ENCODE measurements at regions not wholly inside any gene's neighbourhood (a gene's known extent, or its start where the extent isn't known, plus 50 kb on each side); places are given as distances from the start of the nearest gene placed in this dataset.
A peak's percentile ranks its signal among the peaks of the same experiment; 100 is the strongest.
"Not testable (repeated sequence)": the region's sequence is repeated elsewhere in the genome, so short reads cannot be mapped to it uniquely, and the experiment has no call there.

GRCh38 chr6:27772261-27773001 is 139.8 kb downstream of the OR2B2 start:
- DNase-seq (ENCODE audit: low spot score) = peak; percentile 61

GRCh38 chr6:27771235-27771634 is 141.0 kb downstream of the OR2B2 start:
- no peak for DNase-seq (ENCODE audit: low spot score)

DNA sequence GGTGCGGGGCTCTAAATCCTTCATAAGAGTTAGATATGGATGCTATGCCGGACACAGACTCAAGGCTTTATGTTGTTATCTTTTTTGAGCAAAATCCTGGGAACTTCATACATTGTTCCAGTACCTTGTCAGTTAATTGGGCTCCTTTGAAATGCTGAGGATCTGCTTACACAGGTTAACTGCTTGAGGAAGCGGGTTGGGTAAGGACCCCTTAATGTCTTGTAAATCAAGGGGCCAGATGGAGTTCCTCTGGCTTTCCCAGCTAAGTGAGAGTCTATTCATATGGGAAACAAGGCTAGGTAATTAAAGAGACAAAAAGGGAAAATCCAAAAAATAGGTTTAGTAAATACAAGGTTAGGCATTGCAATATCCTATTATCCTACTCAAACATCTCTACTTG is 141.5 kb downstream of the OR2B2 start:
- DNase-seq (ENCODE audit: low spot score) = no peak

- no peak for DNase-seq (ENCODE audit: low spot score)
Observed at GRCh38 chr6:27768556-27768955, 143.6 kb downstream of the OR2B2 start.

DNA sequence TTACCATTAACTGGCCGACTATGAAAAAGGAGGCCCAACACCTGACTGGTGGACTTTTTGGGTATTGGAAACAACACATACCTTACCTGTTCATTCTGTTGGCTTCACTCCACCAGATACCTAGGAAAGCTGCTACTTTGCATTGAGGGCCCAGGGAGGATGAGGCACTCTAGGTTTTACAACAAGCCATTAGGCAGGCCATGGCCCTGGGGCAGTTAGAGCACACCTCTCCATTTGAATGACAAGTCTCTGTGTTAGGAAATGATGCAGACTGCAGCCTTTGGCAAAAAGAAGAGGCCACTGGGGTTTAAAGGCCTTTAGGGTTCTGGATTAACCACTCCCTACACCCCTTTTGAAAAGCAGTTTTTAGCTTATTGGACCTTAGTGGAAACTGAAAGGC is 144.3 kb downstream of the OR2B2 start:
- no peak for DNase-seq (ENCODE audit: low spot score)

DNA sequence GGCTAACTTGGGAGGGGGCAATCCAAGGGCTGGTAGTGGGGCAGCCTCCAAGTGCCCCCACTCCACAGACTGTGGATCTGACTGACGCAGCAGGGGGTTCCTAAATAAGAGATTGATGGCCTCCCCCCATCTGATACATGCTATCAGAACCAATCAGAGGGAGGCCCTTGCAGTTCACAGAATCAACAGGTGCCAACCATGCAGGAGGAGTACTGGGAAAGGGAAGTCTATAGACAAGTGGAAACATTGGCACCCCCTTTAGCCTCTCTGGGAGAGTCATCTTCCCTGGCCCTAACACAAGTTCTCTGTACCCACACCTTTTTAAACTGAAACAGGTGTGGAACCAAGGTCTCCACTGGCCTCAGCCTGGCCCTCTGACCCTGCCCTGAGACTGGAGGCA is 145.8 kb downstream of the OR2B2 start:
- DNase-seq (ENCODE audit: low spot score) = no peak

GRCh38 chr6:27765028-27765590 is 147.1 kb downstream of the OR2B2 start:
- DNase-seq (ENCODE audit: low spot score) = no peak

- DNase-seq (ENCODE audit: low spot score) = no peak
Observed at GRCh38 chr6:27761391-27761790, 150.8 kb downstream of the OR2B2 start.

GRCh38 chr6:27760464-27760863 is 151.7 kb downstream of the OR2B2 start:
- no peak for DNase-seq (ENCODE audit: low spot score)

GRCh38 chr6:27759930-27760329 is 152.3 kb downstream of the OR2B2 start:
- no peak for DNase-seq (ENCODE audit: low spot score)

GRCh38 chr6:27758491-27758890 is 153.7 kb downstream of the OR2B2 start:
- no peak for DNase-seq (ENCODE audit: low spot score)

GRCh38 chr6:27757307-27757706 is 154.9 kb downstream of the OR2B2 start:
- no peak for DNase-seq (ENCODE audit: low spot score)

DNA sequence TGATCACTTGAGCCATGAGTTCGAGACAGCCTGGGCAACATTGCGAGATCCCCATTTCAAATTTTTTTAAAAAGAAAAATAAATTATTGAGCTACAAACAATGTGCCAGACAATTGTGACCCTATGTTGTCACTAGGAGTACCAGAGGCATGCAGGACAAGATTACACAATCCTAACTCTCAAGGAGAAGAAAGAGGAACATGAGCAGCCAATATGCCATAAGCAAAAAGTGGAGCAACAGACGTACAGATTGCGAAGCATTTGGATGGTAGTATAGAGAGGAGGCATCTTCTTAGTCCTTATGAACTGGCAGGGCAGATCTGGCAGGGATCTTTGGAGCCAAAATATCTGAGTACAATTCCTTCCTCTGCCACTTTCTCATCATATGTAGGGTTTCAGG is 156.4 kb downstream of the OR2B2 start:
- no peak for DNase-seq (ENCODE audit: low spot score)

GRCh38 chr6:27754408-27754782 is 157.8 kb downstream of the OR2B2 start:
- no peak for DNase-seq (ENCODE audit: low spot score)

GRCh38 chr6:27753668-27754407 is 158.4 kb downstream of the OR2B2 start:
- peak; percentile 16 for DNase-seq (ENCODE audit: low spot score)

- DNase-seq (ENCODE audit: low spot score) = peak; percentile 75
Observed at GRCh38 chr6:27752038-27752885, 159.9 kb downstream of the OR2B2 start.

- no peak for DNase-seq (ENCODE audit: low spot score)
Observed at GRCh38 chr6:27748661-27749060, 163.5 kb downstream of the OR2B2 start.

- no peak for DNase-seq (ENCODE audit: low spot score)
Observed at GRCh38 chr6:27747637-27748036, 164.6 kb downstream of the OR2B2 start.

DNA sequence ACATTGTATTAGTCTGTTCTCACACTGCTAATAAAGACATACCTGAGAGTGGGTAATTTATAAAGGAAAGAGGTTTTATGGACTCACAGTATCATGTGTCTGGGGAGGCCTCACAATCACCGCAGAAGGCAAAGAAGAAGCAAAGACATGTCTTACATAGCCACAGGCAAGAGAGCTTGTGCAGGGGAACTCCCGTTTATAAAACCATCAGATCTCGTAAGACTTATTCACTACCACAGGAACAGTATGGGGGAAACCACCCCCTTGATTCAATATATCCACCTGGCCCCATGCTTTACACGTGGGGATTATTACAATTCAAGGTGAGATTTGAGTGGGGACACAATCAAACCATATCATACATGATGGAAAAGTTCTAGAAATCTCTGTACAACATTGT is 165.3 kb downstream of the OR2B2 start:
- not testable (repeated sequence) for DNase-seq (ENCODE audit: low spot score)

DNA sequence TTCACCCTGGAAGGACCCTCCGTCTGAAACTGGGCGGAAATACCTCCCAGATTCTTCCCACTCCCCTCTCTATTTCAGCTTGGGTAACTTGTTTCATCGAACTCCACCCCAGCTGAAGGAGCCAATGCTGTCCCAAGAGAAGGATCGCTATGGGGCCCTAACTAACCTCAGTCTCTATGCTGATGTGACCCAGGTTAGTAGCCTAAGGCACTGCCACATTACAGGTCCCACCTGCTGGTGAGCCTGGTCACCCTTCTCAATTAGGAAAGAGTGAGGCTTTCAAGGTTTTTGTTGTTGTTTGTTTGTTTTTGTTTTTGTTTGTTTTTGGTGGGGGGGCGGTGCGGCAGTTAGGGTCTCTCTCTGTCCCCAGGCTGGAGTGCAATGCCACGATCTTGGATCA is 168.4 kb downstream of the OR2B2 start:
- DNase-seq (ENCODE audit: low spot score) = no peak

GRCh38 chr6:27742833-27743573 is 169.2 kb downstream of the OR2B2 start:
- no peak for DNase-seq (ENCODE audit: low spot score)

- DNase-seq (ENCODE audit: low spot score) = not testable (repeated sequence)
Observed at GRCh38 chr6:27739902-27740301, 172.3 kb downstream of the OR2B2 start.
